Islet of Langerhans (tissue), 1 donor: ENCODE measurements at regions not wholly inside any gene's neighbourhood (a gene's known extent, or its start where the extent isn't known, plus 50 kb on each side); places are given as distances from the start of the nearest gene placed in this dataset.

Source experiments
- FAIRE-seq: peaks from one replicate; lab custom pipeline; 2011; peaks lifted over from hg19 to GRCh38; lab: Jason Lieb, UNC

DNA sequence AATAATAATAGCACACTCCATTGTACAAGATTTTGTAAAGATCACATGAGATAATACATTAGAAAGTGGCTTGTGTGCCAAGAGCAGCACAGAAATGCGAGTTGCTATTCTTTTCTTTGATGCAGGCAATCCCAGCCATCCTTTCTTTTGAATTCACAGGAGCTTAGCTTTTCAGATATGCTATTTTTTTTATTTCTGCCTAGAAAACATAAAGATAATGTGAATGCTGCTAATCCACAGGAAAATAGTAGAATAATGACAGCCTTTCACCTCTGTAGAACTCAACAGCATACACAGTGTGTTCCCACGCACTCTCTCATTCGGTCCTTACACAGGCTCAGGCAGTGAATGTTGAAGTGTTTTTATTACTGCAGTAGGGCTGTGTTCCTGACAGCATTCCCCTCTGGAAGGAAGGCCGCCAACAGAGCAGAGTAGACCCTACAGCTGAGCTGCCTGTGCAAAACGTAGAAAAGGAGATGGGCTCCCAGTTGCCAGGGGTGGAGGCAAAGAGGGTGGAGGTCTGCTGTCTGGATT lies 138.8 kb upstream of the TAPT1 start:
- FAIRE-seq = no peak

- no peak for FAIRE-seq
These were observed 134.5 kb upstream of the TAPT1 start for GRCh38 chr4:16360694-16361262.

GRCh38 chr4:16353165-16353564 lies 126.9 kb upstream of the TAPT1 start:
- FAIRE-seq = no peak

DNA sequence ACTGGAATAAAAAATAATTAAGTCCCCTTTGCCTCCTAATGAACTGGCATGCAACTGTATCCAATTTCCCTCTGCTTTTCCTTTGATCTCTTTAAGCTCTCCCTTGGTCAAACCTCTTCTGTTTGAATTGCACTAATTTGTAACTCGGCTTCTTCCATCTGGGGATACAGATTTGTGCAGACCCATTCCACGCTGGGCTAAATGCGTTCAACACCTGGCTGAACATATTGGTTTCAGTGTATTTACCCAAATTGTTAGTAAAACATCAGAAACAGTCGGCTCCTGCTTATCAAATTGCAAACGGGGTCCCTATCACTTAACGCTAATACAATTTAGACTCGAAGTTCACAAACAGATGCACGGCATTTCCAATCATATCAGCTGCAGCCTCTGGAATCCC lies 124.9 kb upstream of the TAPT1 start:
- no peak for FAIRE-seq

- no peak for FAIRE-seq
These were observed 118.6 kb upstream of the TAPT1 start for GRCh38 chr4:16344853-16345252.

- no peak for FAIRE-seq
These were observed 111.7 kb upstream of the TAPT1 start for GRCh38 chr4:16337936-16338335.

DNA sequence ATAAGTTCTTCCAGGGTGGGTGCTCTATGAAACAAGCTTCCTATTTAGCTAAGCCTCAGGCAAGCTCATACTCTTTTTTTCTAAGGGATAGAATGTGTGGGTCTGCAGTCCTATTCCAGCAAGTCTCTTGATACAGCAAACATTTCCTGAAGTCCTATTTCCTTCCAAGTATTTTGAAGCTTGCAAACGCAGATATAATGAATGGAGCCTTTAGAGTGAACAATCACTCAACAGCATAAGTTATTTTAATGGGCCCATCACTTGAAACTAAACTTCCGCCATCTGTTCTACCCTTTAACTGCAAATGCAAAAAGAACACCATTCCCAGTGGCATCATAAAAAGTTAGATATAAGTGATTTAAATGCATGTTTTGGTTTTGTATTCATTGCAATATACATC lies 108.3 kb upstream of the TAPT1 start:
- FAIRE-seq = no peak

DNA sequence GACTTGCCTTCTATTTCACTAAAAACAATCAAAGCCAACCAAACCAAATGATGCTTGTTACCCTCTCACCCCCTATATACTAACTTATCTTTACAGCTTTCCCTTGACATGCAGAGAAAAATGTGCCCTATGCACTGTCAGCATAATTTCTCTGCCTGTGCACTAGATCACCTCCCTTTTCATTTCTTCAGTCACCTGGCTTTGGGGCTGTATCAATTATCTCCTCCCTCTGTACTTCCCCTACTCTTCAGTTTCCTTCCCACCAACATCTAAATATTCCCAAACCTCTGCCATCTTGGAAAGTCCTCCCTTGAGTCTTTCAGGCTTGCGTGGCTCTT lies 103.5 kb upstream of the TAPT1 start:
- no peak for FAIRE-seq

DNA sequence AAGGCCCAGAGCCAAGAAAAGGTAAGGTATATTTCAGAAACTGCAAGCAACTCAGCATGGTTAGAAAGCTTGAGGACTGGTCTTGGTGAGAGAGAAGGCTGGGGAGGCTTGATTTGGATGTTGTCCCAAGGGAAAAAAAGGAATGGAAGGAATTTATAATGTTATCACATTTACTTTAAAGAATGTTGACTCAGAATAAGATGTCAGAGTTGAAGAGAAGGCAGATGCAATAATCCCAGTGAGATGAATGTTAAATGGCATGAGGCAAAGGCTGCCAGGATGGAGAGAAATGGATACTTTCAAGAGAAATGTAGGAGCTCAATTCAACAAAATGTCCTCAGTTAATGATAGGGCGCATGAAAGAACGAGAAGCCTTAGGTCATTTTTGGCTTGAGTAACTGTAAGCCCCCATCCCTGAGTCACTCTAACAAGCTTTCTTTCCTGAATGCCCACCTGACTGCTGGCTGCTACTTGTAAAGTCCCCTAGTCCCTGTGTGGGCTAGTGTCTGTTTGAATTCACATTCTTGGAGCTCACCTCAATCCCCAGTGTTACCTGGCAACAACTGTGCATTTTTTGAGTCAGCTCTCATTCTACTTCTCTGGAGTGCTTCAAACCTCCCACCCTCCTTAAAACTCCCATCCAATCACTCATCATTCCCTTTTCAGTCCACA lies 103.0 kb upstream of the TAPT1 start:
- no peak for FAIRE-seq

GRCh38 chr4:16322183-16322582 lies 95.9 kb upstream of the TAPT1 start:
- FAIRE-seq = no peak

DNA sequence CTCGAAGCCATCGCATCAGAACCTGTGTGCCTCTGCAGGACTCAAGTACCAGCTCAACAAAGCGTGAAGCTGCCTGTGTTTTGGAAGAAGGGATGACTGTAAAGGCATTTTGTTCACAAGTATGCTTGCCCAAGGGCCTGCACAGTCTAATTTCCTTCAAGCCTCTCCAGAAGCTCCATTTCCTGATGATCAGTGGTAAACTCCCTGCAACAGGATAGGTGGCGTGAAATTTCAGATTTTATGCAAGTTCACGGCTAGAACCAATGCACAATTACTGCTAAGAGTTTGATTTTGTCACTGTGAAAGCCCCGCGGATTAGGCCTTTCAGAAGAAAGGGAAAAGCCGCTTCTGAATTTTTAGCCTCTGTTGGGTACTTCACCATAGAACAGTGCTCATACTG lies 89.2 kb upstream of the TAPT1 start:
- no peak for FAIRE-seq

- FAIRE-seq = no peak
These were observed 84.3 kb upstream of the TAPT1 start for GRCh38 chr4:16310606-16311005.

DNA sequence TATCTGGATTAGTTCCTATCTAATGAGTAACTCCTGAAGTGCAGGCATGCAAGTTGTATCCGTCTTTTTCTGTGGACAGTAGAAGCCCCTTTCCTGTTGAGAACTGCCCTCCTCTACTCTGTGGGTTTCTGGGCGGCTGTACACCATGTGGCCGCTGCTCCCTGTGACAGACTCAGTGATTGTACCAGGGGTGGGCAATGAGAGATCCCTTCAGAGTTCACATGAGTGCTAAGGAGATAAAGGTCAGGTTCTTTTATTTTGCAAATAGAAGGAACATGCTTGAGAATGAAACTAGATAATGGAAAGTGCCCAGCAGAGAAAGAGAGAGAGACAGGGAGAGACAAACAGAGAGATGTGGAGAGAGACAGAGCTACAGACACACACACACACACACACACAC lies 76.4 kb upstream of the TAPT1 start:
- no peak for FAIRE-seq

- no peak for FAIRE-seq
These were observed 70.7 kb upstream of the TAPT1 start for GRCh38 chr4:16297003-16297402.

- FAIRE-seq = no peak
These were observed 68.2 kb upstream of the TAPT1 start for GRCh38 chr4:16294455-16294854.

DNA sequence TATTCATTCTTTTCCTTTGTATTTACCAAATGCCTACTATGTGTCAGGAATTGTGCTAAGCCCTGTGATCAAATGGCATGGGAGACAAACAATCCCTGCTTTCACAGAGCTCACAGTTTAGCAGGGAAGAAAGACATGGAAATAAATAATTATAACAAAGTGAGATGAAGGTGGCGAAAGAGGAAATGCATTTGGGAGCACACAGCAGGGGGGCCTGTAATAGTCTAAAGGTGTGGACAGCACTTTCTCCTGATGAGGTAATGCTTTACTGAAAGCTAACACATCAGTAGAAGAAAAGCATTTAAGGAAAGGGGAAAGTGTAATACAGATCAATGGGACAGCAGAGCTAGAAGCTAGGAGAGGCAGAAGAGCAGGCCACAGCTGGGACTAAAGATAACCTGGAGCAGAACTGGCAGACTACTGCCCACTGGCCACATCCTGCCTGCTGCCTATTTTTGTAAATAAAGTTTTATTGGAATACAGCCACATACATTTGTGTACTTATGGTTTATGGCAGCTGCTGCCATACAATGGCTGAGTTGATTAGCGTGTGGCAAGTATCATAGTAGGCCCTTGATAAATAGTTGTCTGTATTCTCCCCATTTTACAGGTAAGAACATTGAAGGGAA lies 67.1 kb upstream of the TAPT1 start:
- no peak for FAIRE-seq

- FAIRE-seq = no peak
These were observed 66.3 kb upstream of the TAPT1 start for GRCh38 chr4:16292585-16292984.

- no peak for FAIRE-seq
These were observed 64.6 kb upstream of the TAPT1 start for GRCh38 chr4:16290681-16291420.

GRCh38 chr4:16289897-16290554 lies 63.8 kb upstream of the TAPT1 start:
- peak; percentile 85 for FAIRE-seq

DNA sequence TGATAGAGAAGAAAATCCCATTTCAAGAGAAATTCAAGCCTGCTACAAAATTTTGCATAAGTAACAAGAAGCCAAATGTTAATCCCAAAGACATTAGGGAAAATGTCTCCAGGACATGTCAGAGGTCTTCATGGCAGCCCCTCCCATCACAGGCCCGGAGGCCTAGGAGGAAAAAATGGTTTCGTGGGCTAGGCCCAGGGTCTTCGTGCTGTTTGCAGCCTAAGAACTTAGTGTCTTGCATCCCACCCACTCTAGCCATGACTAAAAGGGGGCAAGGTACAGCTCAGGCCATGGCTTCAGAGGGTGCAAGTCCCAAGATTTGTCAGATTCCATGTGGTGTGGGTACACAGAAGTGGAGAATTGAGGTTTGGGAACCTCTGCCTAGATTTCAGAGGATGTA lies 57.8 kb upstream of the TAPT1 start:
- no peak for FAIRE-seq

GRCh38 chr4:16278178-16278577 lies 51.9 kb upstream of the TAPT1 start:
- FAIRE-seq = no peak
